DMS 273 treated with DMSO at 0.1 percent for 48 hours (cell line): ENCODE measurements at regions not wholly inside any gene's neighbourhood (a gene's known extent, or its start where the extent isn't known, plus 50 kb on each side); places are given as distances from the start of the nearest gene placed in this dataset.
"Not testable (repeated sequence)": the region's sequence is repeated elsewhere in the genome, so short reads cannot be mapped to it uniquely, and the experiment has no call there.

Experiments
- DNase-seq: peaks from one replicate; lab custom pipeline; 2025; lab: John Stamatoyannopoulos, UW

- no peak for DNase-seq
Measured at GRCh38 chr5:101036778-101037177, 133.7 kb upstream of the ST8SIA4 start.

- DNase-seq, result no peak
Measured at GRCh38 chr5:101035425-101035824, 132.3 kb upstream of the ST8SIA4 start.

GRCh38 chr5:101024299-101024698, 121.2 kb upstream of the ST8SIA4 start:
- no peak for DNase-seq

GRCh38 chr5:101018299-101018698, 115.2 kb upstream of the ST8SIA4 start:
- DNase-seq, result no peak

GRCh38 chr5:101012880-101013279, 109.8 kb upstream of the ST8SIA4 start:
- no peak for DNase-seq

- DNase-seq, result no peak
Measured at GRCh38 chr5:101009758-101010519, 106.9 kb upstream of the ST8SIA4 start.

GRCh38 chr5:100992354-100992753, 89.3 kb upstream of the ST8SIA4 start:
- DNase-seq, result no peak

GRCh38 chr5:100983601-100984000, 80.5 kb upstream of the ST8SIA4 start:
- not testable (repeated sequence) for DNase-seq

GRCh38 chr5:100974082-100974481, 71.0 kb upstream of the ST8SIA4 start:
- no peak for DNase-seq

GRCh38 chr5:100970646-100971255, 67.7 kb upstream of the ST8SIA4 start:
- no peak for DNase-seq

- no peak for DNase-seq
Measured at GRCh38 chr5:100965291-100965690, 62.2 kb upstream of the ST8SIA4 start.
